PC-3 (cell line): ENCODE measurements at regions not wholly inside any gene's neighbourhood (a gene's known extent, or its start where the extent isn't known, plus 50 kb on each side); places are given as distances from the start of the nearest gene placed in this dataset.

ENCODE experiments used
- ATAC-seq: fragments of 200-7000 bp; cut with Tn5 transposase; 2 replicates; pipeline ENCODE4 v1.9.1; 2020; ENCODE audit warnings: mild to moderate bottlenecking, moderate library complexity
- BruUV-seq: library from RNA; stranded (reverse); fragments of 400-500 nt; replicated peaks from 2 replicates; lab custom pipeline; 2021; lab: Mats Ljungman, UMichigan
- CTCF ChIA-PET: fragments of 300-600 bp; sonication (Branson Sonifier 250); formaldehyde crosslinking; loops from one replicate; lab custom pipeline; 2022; ENCODE audit warnings: antibody characterized with exemption; lab: Charles Lee
- POLR2A ChIA-PET: fragments of 300-600 bp; sonication (Branson Sonifier 250); formaldehyde crosslinking; loops from one replicate; lab custom pipeline; 2022; ENCODE audit warnings: antibody characterized with exemption; ENCODE audit not compliant: unreplicated experiment; lab: Charles Lee
- DNase-seq: peaks from one replicate; pipeline ENCODE4 v3.0.0-alpha.2; 2015
- H2AFZ ChIP-seq: fragments of 300-600 bp; sonication (generic); 2 replicates; pipeline ENCODE4 v1.6.0; 2016; ENCODE audit warnings: antibody characterized with exemption, low read length
- H3F3A ChIP-seq: fragments of 300-600 bp; sonication (generic); one replicate; pipeline ENCODE4 v1.6.0; 2017; ENCODE audit warnings: antibody characterized with exemption, low read length, control low read depth, mild to moderate bottlenecking; ENCODE audit not compliant: unreplicated experiment
- H3K27ac ChIP-seq: fragments of 300-600 bp; sonication (generic); 2 replicates; pipeline ENCODE4 v1.5.1; 2016; ENCODE audit warnings: mild to moderate bottlenecking, low read length
- H3K27me3 ChIP-seq: fragments of 300-600 bp; sonication (generic); 2 replicates; pipeline ENCODE4 v1.6.1; 2016; ENCODE audit warnings: low read length, mixed read lengths
- H3K36me3 ChIP-seq: fragments of 300-600 bp; sonication (generic); 2 replicates; pipeline ENCODE4 v1.6.1; 2016; ENCODE audit warnings: low read depth, mixed run types, low read length, mixed read lengths
- H3K4me1 ChIP-seq: fragments of 300-600 bp; sonication (generic); 2 replicates; pipeline ENCODE4 v1.5.1; 2016; ENCODE audit warnings: low read length; ENCODE audit not compliant: insufficient read depth
- H3K4me2 ChIP-seq: fragments of 300-600 bp; sonication (generic); 2 replicates; pipeline ENCODE4 v1.6.0; 2016; ENCODE audit warnings: low read length
- H3K4me3 ChIP-seq: fragments of 300-600 bp; sonication (generic); 2 replicates; pipeline ENCODE4 v1.5.1; 2016; ENCODE audit warnings: mild to moderate bottlenecking, low read length, mixed read lengths
- H3K79me2 ChIP-seq: fragments of 300-600 bp; sonication (generic); 2 replicates; pipeline ENCODE4 v1.6.1; 2017; ENCODE audit warnings: low read length, mixed read lengths
- H3K9ac ChIP-seq: fragments of 300-600 bp; sonication (generic); 2 replicates; pipeline ENCODE4 v1.6.0; 2016; ENCODE audit warnings: mild to moderate bottlenecking, low read length
- H3K9me2 ChIP-seq: fragments of 300-600 bp; sonication (generic); replicated peaks from 2 replicates; pipeline ENCODE4 v1.6.1; 2016; ENCODE audit warnings: mixed run types, low read length, mixed read lengths
- H3K9me3 ChIP-seq: fragments of 300-600 bp; sonication (generic); 2 replicates; pipeline ENCODE4 v1.6.1; 2016; ENCODE audit warnings: low read length, mixed read lengths
- H4K20me1 ChIP-seq: fragments of 300-600 bp; sonication (generic); 2 replicates; pipeline ENCODE4 v1.6.1; 2016; ENCODE audit warnings: low read length, mixed read lengths
- CTCF ChIP-seq: fragments of 300-600 bp; sonication (generic); conservative IDR thresholded peaks from 2 replicates; pipeline ENCODE4 v1.5.1; 2017; ENCODE audit warnings: antibody characterized with exemption, low read depth, mild to moderate bottlenecking, low read length
- EZH2 ChIP-seq: fragments of 300-600 bp; sonication (generic); IDR thresholded peaks from one replicate; pipeline ENCODE4 v1.6.1; 2017; ENCODE audit warnings: antibody characterized with exemption, mild to moderate bottlenecking, low read length; ENCODE audit not compliant: unreplicated experiment
- EZH2phosphoT487 ChIP-seq: fragments of 300-600 bp; sonication (generic); IDR thresholded peaks from 2 replicates; pipeline ENCODE4 v1.6.1; 2018; ENCODE audit warnings: mild to moderate bottlenecking, antibody characterized with exemption, low read length, borderline replicate concordance
- intact Hi-C: fragments of 100-400 bp; cut with micrococcal nuclease; formaldehyde crosslinking; loops from 2 replicates; pipeline ENCODE4 v1.9.0; 2023

- no peaks in the 10 kb centered on the region for H3K4me1 ChIP-seq
- DNase-seq (no peak), ATAC-seq (no peak)
- H4K20me1 ChIP-seq, result no peaks in the 10 kb centered on the region
- H2AFZ ChIP-seq, result no peak overlapping the region
- no peaks in the 10 kb centered on the region for H3K9me3 ChIP-seq
- TF ChIP-seq CTCF (no peak), EZH2 (no peak), EZH2phosphoT487 (no peak)
- H3K4me2 ChIP-seq, result no peak overlapping the region
- no peaks in the 10 kb centered on the region for H3K9me2 ChIP-seq
- no peaks in the 10 kb centered on the region for H3K79me2 ChIP-seq
- BruUV-seq, result no TSS peak
- H3F3A ChIP-seq, result no peaks in the 10 kb centered on the region
- ChIA-PET POLR2A (no interaction called here), CTCF (no interaction called here)
- no peak overlapping the region for H3K4me3 ChIP-seq
- no peaks in the 10 kb centered on the region for H3K36me3 ChIP-seq
- no peak overlapping the region for H3K9ac ChIP-seq
- intact Hi-C loops, result no loop called here
- H3K27ac ChIP-seq, result no peak overlapping the region
- H3K27me3 ChIP-seq, result no peaks in the 10 kb centered on the region
Measured at GRCh38 chr9:107123389-107123788, 159.7 kb upstream of the RAD23B start.

- Histone ChIP-seq H3K9me2 (no peaks in the 10 kb centered on the region), H3K4me2 (no peak overlapping the region), H3K36me3 (no peaks in the 10 kb centered on the region), H3K4me3 (no peak overlapping the region), H3K4me1 (no peaks in the 10 kb centered on the region; the same call in 1 of the 2 replicates), H3K9me3 (no peaks in the 10 kb centered on the region), H3K9ac (no peak overlapping the region), H3K79me2 (no peaks in the 10 kb centered on the region), H3F3A (no peaks in the 10 kb centered on the region), H4K20me1 (no peaks in the 10 kb centered on the region), H3K27me3 (no peaks in the 10 kb centered on the region), H3K27ac (no peak overlapping the region), H2AFZ (no peak overlapping the region)
- DNase-seq (no peak), ATAC-seq (no peak)
- intact Hi-C loops, result no loop called here
- POLR2A ChIA-PET, result no interaction called here
- CTCF ChIA-PET, result no interaction called here
- no peak for TF ChIP-seq EZH2phosphoT487
- no peak for TF ChIP-seq CTCF
- no peak for TF ChIP-seq EZH2
- no TSS peak for BruUV-seq
Measured at GRCh38 chr9:107127608-107128007, 155.5 kb upstream of the RAD23B start.

GRCh38 chr9:107131108-107131799, 151.8 kb upstream of the RAD23B start:
- Histone ChIP-seq H3F3A (no peaks in the 10 kb centered on the region), H2AFZ (no peak overlapping the region), H3K36me3 (no peaks in the 10 kb centered on the region), H3K27ac (no peak overlapping the region), H4K20me1 (no peaks in the 10 kb centered on the region), H3K4me1 (no peaks in the 10 kb centered on the region; the same call in 1 of the 2 replicates), H3K4me2 (no peak overlapping the region), H3K27me3 (no peaks in the 10 kb centered on the region), H3K79me2 (no peaks in the 10 kb centered on the region), H3K4me3 (no peak overlapping the region), H3K9me2 (no peaks in the 10 kb centered on the region), H3K9ac (no peak overlapping the region), H3K9me3 (no peaks in the 10 kb centered on the region)
- POLR2A ChIA-PET, result no interaction called here
- TF ChIP-seq EZH2phosphoT487 (no peak), CTCF (no peak), EZH2 (no peak)
- no TSS peak for BruUV-seq
- CTCF ChIA-PET, result no interaction called here
- intact Hi-C loops, result no loop called here
- DNase-seq (peak; percentile 25), ATAC-seq (no peak)
